Testis (tissue), 2 donors: ENCODE measurements at regions not wholly inside any gene's neighbourhood (a gene's known extent, or its start where the extent isn't known, plus 50 kb on each side); places are given as distances from the start of the nearest gene placed in this dataset.

Experiments
- DNase-seq: peaks from one replicate; pipeline ENCODE4 v3.0.0-alpha.2; 2019
- H3K27ac ChIP-seq, 2 donors: fragments of 200-600 bp; sonication (generic); one replicate each; pipeline ENCODE4 v1.5.1; 2019
- H3K27me3 ChIP-seq: fragments of 200-600 bp; sonication (generic); one replicate; pipeline ENCODE4 v1.5.1; 2019
- H3K36me3 ChIP-seq: fragments of 200-600 bp; sonication (generic); one replicate; pipeline ENCODE4 v1.5.1; 2017; ENCODE audit warnings: low read depth; ENCODE audit errors: missing control alignments
- H3K4me1 ChIP-seq: fragments of 200-600 bp; sonication (generic); one replicate; pipeline ENCODE4 v1.5.1; 2019
- H3K4me3 ChIP-seq, 2 donors: fragments of 200-600 bp; sonication (generic); one replicate each; pipeline ENCODE4 v1.5.1; 2017 to 2019
- H3K9me3 ChIP-seq: fragments of 200-600 bp; sonication (generic); one replicate; pipeline ENCODE4 v1.5.1; 2017
- CTCF ChIP-seq, 3 experiments: fragments of 450-650 bp in 2 of 3; fragments of 200-600 bp in 1 of 3; sonication (generic) in 1 of 3; IDR thresholded peaks; one replicate each; pipeline ENCODE4 v1.5.1; 2016 to 2019; ENCODE audit warnings: antibody characterized with exemption in 3 of 3, mild to moderate bottlenecking in 2 of 3, moderate library complexity in 1 of 3
- POLR2A ChIP-seq: fragments of 450-650 bp; IDR thresholded peaks from one replicate; pipeline ENCODE4 v1.6.1; 2017; ENCODE audit warnings: antibody characterized with exemption, mild to moderate bottlenecking, moderate library complexity
- WGBS, 2 donors: methylation state at CpG; one replicate each; pipeline ENCODE4 v1.1.5; 2018; 5-methylcytosine and 5-hydroxymethylcytosine counted together
- intact Hi-C: fragments of 100-400 bp; cut with DNase I; formaldehyde crosslinking; loops from one replicate; pipeline ENCODE4 v1.15.1; 2023; ENCODE audit warnings: low total_unique reads

DNA sequence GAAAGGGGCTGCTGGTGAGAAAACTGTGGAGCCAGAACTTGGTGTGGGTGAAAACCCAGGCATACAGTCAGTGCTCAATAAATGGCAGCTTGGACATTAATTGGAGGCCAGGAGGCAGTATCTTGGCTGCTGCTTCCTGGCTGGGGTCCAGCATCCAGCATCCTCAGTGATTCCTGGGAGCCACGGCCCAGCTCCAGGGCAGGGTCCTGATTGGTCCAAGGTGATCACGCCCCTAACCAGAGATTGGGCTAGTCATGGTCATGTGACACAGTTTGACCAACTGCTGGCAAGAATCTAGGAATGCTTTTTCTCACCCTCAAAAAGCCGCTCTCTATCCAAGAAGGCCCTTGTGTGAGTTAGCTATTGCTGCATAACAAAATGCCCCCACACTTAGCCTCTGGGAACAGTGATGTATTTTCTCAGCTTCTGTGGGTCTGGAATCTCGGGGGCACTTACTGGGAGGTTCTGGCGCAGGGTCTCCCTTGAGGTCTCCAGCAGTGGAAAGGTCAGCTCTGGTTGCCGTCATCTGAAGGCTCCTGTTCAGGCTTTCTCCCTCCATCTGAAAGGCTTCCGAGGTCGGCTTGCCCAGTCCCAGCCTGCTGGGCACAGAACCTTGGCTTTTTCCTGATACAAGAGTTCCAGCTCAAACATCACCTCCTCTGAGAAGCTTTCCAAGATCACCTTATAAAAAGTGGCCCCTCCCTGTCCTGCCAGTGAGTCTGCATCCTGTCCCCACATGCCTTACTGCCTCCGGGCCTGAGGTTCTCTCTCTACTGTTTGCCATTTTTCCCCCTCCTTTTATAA lies 119.2 kb upstream of the NCOR2 start:
- Histone ChIP-seq H3K36me3 (no peaks in the 10 kb centered on the region), H3K27ac (no peak overlapping the region), H3K4me1 (peaks cover 40% of the 10 kb centered on the region), H3K4me3 (peak overlapping the region in 1 of 2 donors; percentile 10), H3K27me3 (no peaks in the 10 kb centered on the region), H3K9me3 (no peaks in the 10 kb centered on the region)
- intact Hi-C loops = no loop called here
- WGBS, 2 donors = 67% methylated on average over 8 to 9 of the region's 9 CpGs
- TF ChIP-seq CTCF (IDR thresholded peaks at IDR 0.05) = no peak
- TF ChIP-seq POLR2A = no peak
- peak; percentile 64 for DNase-seq

DNA sequence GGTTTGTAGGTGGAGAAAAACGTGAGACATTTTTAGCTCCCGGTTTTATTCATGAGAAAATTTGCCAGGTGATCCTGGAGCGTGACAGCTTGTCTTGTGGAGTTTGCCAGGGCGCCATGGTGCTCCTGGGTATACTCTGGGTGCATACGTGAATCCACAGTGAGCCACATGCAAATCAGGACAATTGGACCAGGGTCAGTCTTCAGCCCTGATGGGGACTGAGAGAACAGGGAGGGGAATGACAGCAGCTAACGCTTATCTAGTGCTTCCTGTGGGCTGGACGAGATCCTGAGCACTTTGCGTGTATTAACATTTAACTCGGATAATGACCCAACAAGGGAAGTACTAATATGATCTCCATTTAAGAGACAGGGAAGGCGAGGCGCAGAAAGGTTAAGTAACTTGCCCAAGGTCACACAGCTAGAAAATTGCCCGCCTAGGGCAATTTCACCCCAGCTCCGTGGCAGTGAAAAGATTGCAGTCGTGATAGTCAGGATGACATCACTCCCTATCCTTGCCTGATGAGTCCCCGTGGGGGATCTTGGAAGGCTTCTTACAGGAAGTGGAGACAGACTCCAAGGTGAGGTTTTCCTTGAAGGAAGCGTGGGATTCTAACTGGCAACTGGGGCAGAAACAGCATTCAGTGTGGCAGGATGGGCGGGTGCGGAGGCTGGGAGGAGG lies 118.4 kb upstream of the NCOR2 start:
- 17 to 29% methylated on average over 16 to 18 of the region's 18 CpGs for WGBS, 2 donors
- intact Hi-C loops = no loop called here
- Histone ChIP-seq H3K27ac (peak overlapping the region in 1 of 2 donors; percentile 81), H3K4me3 (peak overlapping the region in 1 of 2 donors; percentile 10), H3K36me3 (no peaks in the 10 kb centered on the region), H3K4me1 (peaks cover 42% of the 10 kb centered on the region), H3K27me3 (no peaks in the 10 kb centered on the region), H3K9me3 (no peaks in the 10 kb centered on the region)
- DNase-seq = no peak
- TF ChIP-seq CTCF (IDR thresholded peaks at IDR 0.05) (no peak), POLR2A (no peak)

- Histone ChIP-seq H3K4me1 (peaks cover 42% of the 10 kb centered on the region), H3K27me3 (no peaks in the 10 kb centered on the region), H3K36me3 (no peaks in the 10 kb centered on the region), H3K4me3 (no peak overlapping the region), H3K27ac (peak overlapping the region; percentile 11 to 81), H3K9me3 (no peaks in the 10 kb centered on the region)
- intact Hi-C loops = no loop called here
- WGBS, 2 donors = 12% methylated on average over 16 to 18 of the region's 18 CpGs
- peak; percentile 56 for DNase-seq
- TF ChIP-seq POLR2A (no peak), CTCF (IDR thresholded peaks at IDR 0.05) (no peak)
Observed at GRCh38 chr12:124684971-124685688, 117.7 kb upstream of the NCOR2 start.

DNA sequence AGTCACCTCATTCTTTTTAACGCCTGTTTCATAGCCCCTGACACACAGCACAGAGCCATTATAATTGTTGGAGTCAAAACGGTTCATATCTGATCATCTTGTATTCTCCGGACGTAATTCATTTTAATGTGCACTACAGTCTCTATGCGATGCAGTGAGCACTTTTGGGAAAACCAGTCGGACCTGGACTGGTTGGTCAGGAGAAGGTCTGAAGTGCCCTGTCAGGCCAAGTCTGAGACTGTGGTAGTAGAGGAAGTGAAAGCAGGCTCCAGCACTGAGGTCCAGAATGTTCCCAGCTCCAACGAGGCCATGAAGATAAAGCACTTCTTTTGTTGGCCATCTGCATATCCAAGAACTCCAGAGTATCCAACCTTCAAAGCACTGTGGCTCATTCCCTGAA lies 117.1 kb upstream of the NCOR2 start:
- DNase-seq = peak; percentile 71
- peaks cover 48% of the 10 kb centered on the region for H3K4me1 ChIP-seq

More for the DNA sequence above, 117.1 kb upstream of the NCOR2 start:
- intact Hi-C loops = no loop called here
- Histone ChIP-seq H3K36me3 (no peaks in the 10 kb centered on the region), H3K4me3 (no peak overlapping the region), H3K9me3 (no peaks in the 10 kb centered on the region), H3K27me3 (no peaks in the 10 kb centered on the region), H3K27ac (peak overlapping the region; percentile 11 to 81)
- WGBS, 2 donors = 45 to 46% methylated on average over 7 of the region's 7 CpGs
- TF ChIP-seq CTCF (IDR thresholded peaks at IDR 0.05) (no peak), POLR2A (no peak)
